Suprapubic skin (tissue), 4 donors: ENCODE measurements at regions not wholly inside any gene's neighbourhood (a gene's known extent, or its start where the extent isn't known, plus 50 kb on each side); places are given as distances from the start of the nearest gene placed in this dataset.

Source experiments
- DNase-seq, 2 donors: peaks; one replicate each; pipeline ENCODE4 v3.0.0-alpha.2; 2019; ENCODE audit warnings: low spot score in 2 of 2
- H3K27ac ChIP-seq: fragments of 200-600 bp; sonication (generic); one replicate; pipeline ENCODE4 v1.5.1; 2019
- H3K27me3 ChIP-seq: fragments of 200-600 bp; sonication (generic); one replicate; pipeline ENCODE4 v1.5.1; 2019
- H3K36me3 ChIP-seq: fragments of 200-600 bp; sonication (generic); one replicate; pipeline ENCODE4 v1.5.1; 2019
- H3K4me1 ChIP-seq: fragments of 200-600 bp; sonication (generic); one replicate; pipeline ENCODE4 v1.5.1; 2019
- H3K4me3 ChIP-seq: fragments of 200-600 bp; sonication (generic); one replicate; pipeline ENCODE4 v1.5.1; 2019; ENCODE audit warnings: mild to moderate bottlenecking
- H3K9me3 ChIP-seq: fragments of 200-600 bp; sonication (generic); one replicate; pipeline ENCODE4 v1.5.1; 2019
- EP300 ChIP-seq: sonication (generic); formaldehyde crosslinking; IDR thresholded peaks from one replicate; pipeline ENCODE4 v1.6.1; 2017; ENCODE audit warnings: antibody characterized with exemption
- POLR2A ChIP-seq, 2 donors: fragments of 450-650 bp; IDR thresholded peaks; one replicate each; pipeline ENCODE4 v1.6.1; 2017; ENCODE audit warnings: antibody characterized with exemption in 2 of 2, mild to moderate bottlenecking in 2 of 2, moderate library complexity in 2 of 2
- POLR2AphosphoS5 ChIP-seq, 3 donors: sonication (generic); formaldehyde crosslinking; IDR thresholded peaks; one replicate each; pipeline ENCODE4 v1.6.1; 2017; ENCODE audit warnings: antibody characterized with exemption in 3 of 3
- WGBS: methylation state at CpG from one replicate; pipeline ENCODE4 v1.1.5; 2018; 5-methylcytosine and 5-hydroxymethylcytosine counted together
- TF ChIP-seq, protein P1 (sequence below), 2 donors: fragments of 200-600 bp in 1 of 2; fragments of 450-650 bp in 1 of 2; sonication (generic) in 1 of 2; IDR thresholded peaks; one replicate each; pipeline ENCODE4 v1.5.1; 2016 to 2019; ENCODE audit warnings: antibody characterized with exemption in 2 of 2, mild to moderate bottlenecking in 1 of 2, moderate library complexity in 1 of 2

DNA sequence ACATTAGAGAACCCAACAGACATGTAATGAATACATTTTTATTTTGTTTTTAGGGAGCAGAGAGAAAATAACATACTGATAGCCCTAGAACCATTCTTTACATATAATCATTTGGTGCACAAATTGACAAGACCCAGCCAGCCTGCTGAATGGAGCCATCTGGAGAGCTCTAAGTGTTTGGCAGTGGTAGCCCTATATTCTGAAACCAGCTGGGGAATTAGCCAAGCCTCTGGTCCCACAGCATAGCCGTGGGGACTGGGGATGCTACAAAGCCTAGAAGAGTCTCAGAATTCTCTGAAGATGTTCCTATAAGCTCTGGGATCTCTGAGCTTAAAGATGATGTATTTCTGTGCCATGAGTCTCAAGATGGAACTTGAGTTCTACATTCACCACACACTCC is 857.3 kb upstream of the AMELY start:
- WGBS = no CpG with 5 or more reads among the region's 1 CpG

DNA sequence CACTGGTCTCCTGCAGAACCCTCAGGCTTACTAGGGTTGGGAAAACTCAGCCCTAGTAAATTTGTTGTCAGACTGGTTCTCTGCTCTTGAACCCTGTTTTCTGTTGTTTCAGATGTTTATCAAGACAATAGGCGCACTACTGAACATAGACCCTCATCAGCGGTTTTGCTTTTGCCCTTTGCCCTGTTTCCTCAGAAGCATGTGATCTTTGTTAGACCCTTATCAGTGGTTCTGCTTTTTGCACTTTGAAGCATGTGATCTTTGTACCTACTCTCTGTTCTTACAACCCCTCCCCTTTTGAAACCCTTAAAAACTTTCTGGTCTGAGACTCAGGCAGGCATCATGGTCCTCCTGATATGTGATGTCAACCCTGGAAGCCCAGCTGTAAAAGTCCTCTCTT is 842.2 kb upstream of the AMELY start:
- no peaks in the 10 kb centered on the region for H3K36me3 ChIP-seq
- H3K27me3 ChIP-seq = no peaks in the 10 kb centered on the region
- no CpG with 5 or more reads among the region's 2 CpGs for WGBS
- DNase-seq = no peak
- TF ChIP-seq, protein P1, sequence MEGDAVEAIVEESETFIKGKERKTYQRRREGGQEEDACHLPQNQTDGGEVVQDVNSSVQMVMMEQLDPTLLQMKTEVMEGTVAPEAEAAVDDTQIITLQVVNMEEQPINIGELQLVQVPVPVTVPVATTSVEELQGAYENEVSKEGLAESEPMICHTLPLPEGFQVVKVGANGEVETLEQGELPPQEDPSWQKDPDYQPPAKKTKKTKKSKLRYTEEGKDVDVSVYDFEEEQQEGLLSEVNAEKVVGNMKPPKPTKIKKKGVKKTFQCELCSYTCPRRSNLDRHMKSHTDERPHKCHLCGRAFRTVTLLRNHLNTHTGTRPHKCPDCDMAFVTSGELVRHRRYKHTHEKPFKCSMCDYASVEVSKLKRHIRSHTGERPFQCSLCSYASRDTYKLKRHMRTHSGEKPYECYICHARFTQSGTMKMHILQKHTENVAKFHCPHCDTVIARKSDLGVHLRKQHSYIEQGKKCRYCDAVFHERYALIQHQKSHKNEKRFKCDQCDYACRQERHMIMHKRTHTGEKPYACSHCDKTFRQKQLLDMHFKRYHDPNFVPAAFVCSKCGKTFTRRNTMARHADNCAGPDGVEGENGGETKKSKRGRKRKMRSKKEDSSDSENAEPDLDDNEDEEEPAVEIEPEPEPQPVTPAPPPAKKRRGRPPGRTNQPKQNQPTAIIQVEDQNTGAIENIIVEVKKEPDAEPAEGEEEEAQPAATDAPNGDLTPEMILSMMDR (IDR thresholded peaks at IDR 0.05) = no peak
- TF ChIP-seq EP300 (no peak), POLR2AphosphoS5 (IDR thresholded peaks at IDR 0.05) (no peak), POLR2A (IDR thresholded peaks at IDR 0.05) (no peak)
- no peak overlapping the region for H3K4me3 ChIP-seq
- no peak overlapping the region for H3K27ac ChIP-seq
- H3K4me1 ChIP-seq = no peaks in the 10 kb centered on the region
- no peaks in the 10 kb centered on the region for H3K9me3 ChIP-seq

More for the DNA sequence above, 857.3 kb upstream of the AMELY start:
- Histone ChIP-seq H3K9me3 (no peaks in the 10 kb centered on the region), H3K4me1 (no peaks in the 10 kb centered on the region), H3K27ac (no peak overlapping the region), H3K4me3 (no peak overlapping the region), H3K36me3 (no peaks in the 10 kb centered on the region), H3K27me3 (no peaks in the 10 kb centered on the region)
- DNase-seq = no peak
- TF ChIP-seq EP300 (no peak), POLR2A (IDR thresholded peaks at IDR 0.05) (no peak), POLR2AphosphoS5 (IDR thresholded peaks at IDR 0.05) (no peak)
- TF ChIP-seq, protein P1 (IDR thresholded peaks at IDR 0.05) = no peak

DNA sequence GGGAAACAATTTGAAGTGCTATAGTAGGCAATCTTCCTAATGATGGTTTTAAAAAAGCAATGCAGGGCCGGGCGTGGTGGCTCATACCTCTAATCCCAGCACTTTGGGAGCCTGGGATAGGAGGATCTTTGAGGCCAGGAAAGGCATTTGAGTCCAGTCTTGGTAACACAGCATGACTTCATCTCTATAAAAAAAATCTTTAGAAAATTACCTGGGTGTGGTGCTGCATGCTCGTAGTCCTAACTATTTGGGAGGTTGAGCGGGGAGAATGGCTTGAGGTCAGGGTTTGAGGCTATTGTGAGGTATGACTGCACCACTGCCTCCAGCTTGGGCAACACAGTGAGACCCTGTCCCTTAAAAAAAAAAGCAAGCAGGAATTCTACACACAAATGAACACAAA is 835.2 kb upstream of the AMELY start:
- TF ChIP-seq POLR2A (IDR thresholded peaks at IDR 0.05) = no peak
- TF ChIP-seq, protein P1 (IDR thresholded peaks at IDR 0.05) = no peak
- WGBS = no CpG with 5 or more reads among the region's 4 CpGs
- Histone ChIP-seq H3K27ac (no peak overlapping the region), H3K4me1 (no peaks in the 10 kb centered on the region), H3K9me3 (no peaks in the 10 kb centered on the region), H3K27me3 (no peaks in the 10 kb centered on the region), H3K36me3 (no peaks in the 10 kb centered on the region), H3K4me3 (no peak overlapping the region)
- DNase-seq = no peak

DNA sequence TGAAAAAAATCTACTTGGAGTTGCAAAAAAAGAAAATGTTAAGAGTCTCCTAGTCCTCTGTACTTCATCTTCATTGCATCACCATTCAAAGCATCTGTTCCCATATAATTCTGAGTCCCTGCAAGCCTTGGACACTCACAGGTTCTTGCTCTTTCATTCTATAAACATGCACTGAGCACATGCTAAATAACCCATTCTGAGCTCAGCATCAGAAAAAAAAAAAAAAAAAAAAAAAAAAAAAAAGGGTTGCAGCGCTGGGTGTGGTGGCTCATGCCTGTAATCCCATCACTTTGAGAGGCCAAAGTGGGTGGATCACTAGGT is 834.0 kb upstream of the AMELY start:
- WGBS = no CpG with 5 or more reads among the region's 1 CpG
- Histone ChIP-seq H3K27me3 (no peaks in the 10 kb centered on the region), H3K4me3 (no peak overlapping the region), H3K4me1 (no peaks in the 10 kb centered on the region), H3K27ac (no peak overlapping the region), H3K36me3 (no peaks in the 10 kb centered on the region), H3K9me3 (no peaks in the 10 kb centered on the region)
- TF ChIP-seq, protein P1 (IDR thresholded peaks at IDR 0.05) = no peak
- TF ChIP-seq POLR2AphosphoS5 (IDR thresholded peaks at IDR 0.05) (no peak), EP300 (no peak), POLR2A (IDR thresholded peaks at IDR 0.05) (no peak)
- no peak for DNase-seq

- Histone ChIP-seq H3K36me3 (no peaks in the 10 kb centered on the region), H3K4me3 (no peak overlapping the region), H3K27ac (no peak overlapping the region), H3K4me1 (no peaks in the 10 kb centered on the region), H3K9me3 (no peaks in the 10 kb centered on the region), H3K27me3 (no peaks in the 10 kb centered on the region)
- DNase-seq = no peak
- WGBS = no CpG with 5 or more reads among the region's 2 CpGs
- TF ChIP-seq, protein P1 (IDR thresholded peaks at IDR 0.05) = no peak
- TF ChIP-seq EP300 (no peak), POLR2A (IDR thresholded peaks at IDR 0.05) (no peak), POLR2AphosphoS5 (IDR thresholded peaks at IDR 0.05) (no peak)
These were observed 833.4 kb upstream of the AMELY start for GRCh38 chrY:7744691-7745580.
